ENCODE measurements at regions not wholly inside any gene's neighbourhood (a gene's known extent, or its start where the extent isn't known, plus 50 kb on each side); places are given as distances from the start of the nearest gene placed in this dataset.

- TF ChIP-seq CTCF (conservative IDR thresholded peaks at IDR 0.05; ENCODE audit: low read length) (no peak), EZH2phosphoT487 (IDR thresholded peaks at IDR 0.05; ENCODE audit: borderline replicate concordance) (no peak)
Measured at GRCh38 chr4:162836773-162837172, 329.9 kb downstream of the NAF1 start.

Data from Loucy (cell line).